Fibroblast of pulmonary artery (primary cell): ENCODE measurements at regions not wholly inside any gene's neighbourhood (a gene's known extent, or its start where the extent isn't known, plus 50 kb on each side); places are given as distances from the start of the nearest gene placed in this dataset.
"Not testable (repeated sequence)": the region's sequence is repeated elsewhere in the genome, so short reads cannot be mapped to it uniquely, and the experiment has no call there.

Experiments
- DNase-seq: peaks from one replicate; pipeline ENCODE4 v3.0.0-alpha.2; 2010; ENCODE audit warnings: low read depth
- H3K4me3 ChIP-seq: replicated peaks from 2 replicates; pipeline ENCODE4 v1.5.1; 2011; ENCODE audit warnings: low read depth, mild to moderate bottlenecking, control low read depth, low read length, moderate library complexity
- CTCF ChIP-seq: IDR thresholded peaks from 2 replicates; pipeline ENCODE4 v1.5.1; 2011; ENCODE audit warnings: mild to moderate bottlenecking, control low read depth, low read length, inconsistent platforms; ENCODE audit errors: missing control alignments

- TF ChIP-seq CTCF: no peak
- no peak for DNase-seq
- H3K4me3 ChIP-seq: no peak overlapping the region
These were observed 405.9 kb upstream of the MAGEB16 start for GRCh38 chrX:35392232-35392631.

- no peak for DNase-seq
- no peak overlapping the region for H3K4me3 ChIP-seq
- TF ChIP-seq CTCF: no peak
These were observed 391.8 kb upstream of the MAGEB16 start for GRCh38 chrX:35406386-35406785.

GRCh38 chrX:35416782-35417181 lies 381.4 kb upstream of the MAGEB16 start:
- no peak for DNase-seq
- no peak for TF ChIP-seq CTCF
- H3K4me3 ChIP-seq: no peak overlapping the region

- DNase-seq: no peak
- no peak for TF ChIP-seq CTCF
- no peak overlapping the region for H3K4me3 ChIP-seq
These were observed 366.1 kb upstream of the MAGEB16 start for GRCh38 chrX:35432056-35432455.

GRCh38 chrX:35439034-35439660 lies 359.0 kb upstream of the MAGEB16 start:
- DNase-seq: no peak
- no peak overlapping the region for H3K4me3 ChIP-seq
- TF ChIP-seq CTCF: no peak

- DNase-seq: no peak
- TF ChIP-seq CTCF: no peak
- H3K4me3 ChIP-seq: no peak overlapping the region
These were observed 358.4 kb upstream of the MAGEB16 start for GRCh38 chrX:35439692-35440091.

GRCh38 chrX:35442421-35442820 lies 355.7 kb upstream of the MAGEB16 start:
- no peak overlapping the region for H3K4me3 ChIP-seq
- no peak for DNase-seq
- TF ChIP-seq CTCF: no peak

- DNase-seq, H3K4me3 ChIP-seq: not testable (repeated sequence)
These were observed 355.0 kb upstream of the MAGEB16 start for GRCh38 chrX:35443091-35443582.
